Left lung (tissue), 4 donors: ENCODE measurements at regions not wholly inside any gene's neighbourhood (a gene's known extent, or its start where the extent isn't known, plus 50 kb on each side); places are given as distances from the start of the nearest gene placed in this dataset.
A peak's percentile ranks its signal among the peaks of the same experiment; 100 is the strongest.
"Not testable (repeated sequence)": the region's sequence is repeated elsewhere in the genome, so short reads cannot be mapped to it uniquely, and the experiment has no call there.

Experiments
- ATAC-seq: fragments of 200-7000 bp; cut with Tn5 transposase; one replicate; pipeline ENCODE4 v1.9.1; 2020; ENCODE audit warnings: moderate library complexity
- DNase-seq, 4 donors: peaks; one replicate each; pipeline ENCODE4 v3.0.0-alpha.2; 2013 to 2020
- H3K27ac ChIP-seq, 2 donors: fragments of 200-600 bp; sonication (generic) in 1 of 2; one replicate each; pipeline versions ENCODE4 v1.5.0 to v1.8.0; 2020 to 2021
- H3K27me3 ChIP-seq, 2 donors: fragments of 200-600 bp; sonication (generic) in 1 of 2; one replicate each; pipeline versions ENCODE4 v1.5.0 to v1.8.0; 2020 to 2021
- H3K36me3 ChIP-seq, 2 donors: fragments of 200-600 bp; sonication (generic) in 1 of 2; one replicate each; pipeline versions ENCODE4 v1.5.0 to v1.8.0; 2020 to 2021
- H3K4me1 ChIP-seq, 2 donors: fragments of 200-600 bp; one replicate each; pipeline ENCODE4 v1.8.0; 2021
- H3K4me3 ChIP-seq, 2 donors: fragments of 200-600 bp; sonication (generic) in 1 of 2; one replicate each; pipeline versions ENCODE4 v1.5.0 to v1.8.0; 2020 to 2021; ENCODE audit warnings: mild to moderate bottlenecking in 1 of 2
- H3K9me3 ChIP-seq, 2 donors: fragments of 200-600 bp; sonication (generic) in 1 of 2; one replicate each; pipeline versions ENCODE4 v1.5.0 to v1.8.0; 2020 to 2021
- intact Hi-C, 2 donors: fragments of 100-400 bp; cut with DNase I; formaldehyde crosslinking; loops; one replicate each; pipeline versions ENCODE4 v1.11.2 to v1.14.2; 2022
- TF ChIP-seq, protein P1 (sequence below), 2 donors: fragments of 200-600 bp; sonication (generic) in 1 of 2; IDR thresholded peaks; one replicate each; pipeline versions ENCODE4 v1.5.0 to v1.8.0; 2021; ENCODE audit warnings: antibody characterized with exemption in 2 of 2
- donor health status: DM: no; HTN: yes; CAD: no.
- donor health status: DM: no; HTN: no; CAD: no.

DNA sequence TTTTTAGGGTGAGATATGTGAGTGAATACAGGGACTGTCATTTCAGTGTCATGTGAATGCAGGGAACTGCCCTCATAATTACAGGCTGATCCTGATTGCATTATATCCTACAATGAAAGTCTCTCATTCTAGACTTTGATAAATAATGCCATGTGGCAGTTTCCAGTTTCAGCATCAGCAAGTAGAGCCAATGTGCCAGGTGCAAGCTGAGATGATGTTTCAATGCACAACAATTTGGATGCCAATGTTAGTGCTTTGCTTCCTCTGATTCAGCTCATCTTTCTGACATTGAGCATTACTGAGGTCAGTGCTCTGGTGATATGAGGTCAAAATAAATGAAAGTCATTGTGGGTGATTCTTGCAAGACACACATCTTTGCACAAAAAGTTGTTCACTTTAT is 63.7 kb upstream of the TFPI start:
- Histone ChIP-seq H3K27ac (no peak overlapping the region), H3K4me3 (no peak overlapping the region), H3K27me3 (no peaks in the 10 kb centered on the region), H3K4me1 (no peaks in the 10 kb centered on the region), H3K9me3 (no peaks in the 10 kb centered on the region), H3K36me3 (no peaks in the 10 kb centered on the region)
- ATAC-seq (no peak), DNase-seq (no peak)
- TF ChIP-seq, protein P1, sequence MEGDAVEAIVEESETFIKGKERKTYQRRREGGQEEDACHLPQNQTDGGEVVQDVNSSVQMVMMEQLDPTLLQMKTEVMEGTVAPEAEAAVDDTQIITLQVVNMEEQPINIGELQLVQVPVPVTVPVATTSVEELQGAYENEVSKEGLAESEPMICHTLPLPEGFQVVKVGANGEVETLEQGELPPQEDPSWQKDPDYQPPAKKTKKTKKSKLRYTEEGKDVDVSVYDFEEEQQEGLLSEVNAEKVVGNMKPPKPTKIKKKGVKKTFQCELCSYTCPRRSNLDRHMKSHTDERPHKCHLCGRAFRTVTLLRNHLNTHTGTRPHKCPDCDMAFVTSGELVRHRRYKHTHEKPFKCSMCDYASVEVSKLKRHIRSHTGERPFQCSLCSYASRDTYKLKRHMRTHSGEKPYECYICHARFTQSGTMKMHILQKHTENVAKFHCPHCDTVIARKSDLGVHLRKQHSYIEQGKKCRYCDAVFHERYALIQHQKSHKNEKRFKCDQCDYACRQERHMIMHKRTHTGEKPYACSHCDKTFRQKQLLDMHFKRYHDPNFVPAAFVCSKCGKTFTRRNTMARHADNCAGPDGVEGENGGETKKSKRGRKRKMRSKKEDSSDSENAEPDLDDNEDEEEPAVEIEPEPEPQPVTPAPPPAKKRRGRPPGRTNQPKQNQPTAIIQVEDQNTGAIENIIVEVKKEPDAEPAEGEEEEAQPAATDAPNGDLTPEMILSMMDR (IDR thresholded peaks at IDR 0.05): no peak
- intact Hi-C loops: no loop called here

DNA sequence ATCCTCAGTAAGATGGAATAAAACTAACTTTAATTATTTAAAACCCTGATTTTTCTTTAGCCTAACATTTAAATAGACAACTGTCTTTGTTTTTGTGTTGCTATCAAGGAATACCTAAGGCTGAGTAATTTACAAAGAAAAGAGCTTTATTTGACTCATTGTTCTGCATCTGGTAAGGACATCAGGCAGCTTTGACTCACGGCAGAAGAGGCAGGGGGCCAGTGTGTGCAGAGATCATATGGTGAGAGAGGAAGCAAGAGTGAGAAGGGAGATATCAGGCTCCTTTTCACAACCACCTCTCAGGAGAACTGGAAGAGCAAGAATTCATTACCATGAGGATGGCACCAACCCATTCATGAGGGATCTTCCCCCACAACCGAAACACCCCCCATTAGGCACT is 64.6 kb upstream of the TFPI start:
- Histone ChIP-seq H3K36me3 (no peaks in the 10 kb centered on the region), H3K4me3 (no peak overlapping the region), H3K9me3 (no peaks in the 10 kb centered on the region), H3K27ac (no peak overlapping the region), H3K4me1 (no peaks in the 10 kb centered on the region), H3K27me3 (no peaks in the 10 kb centered on the region)
- DNase-seq: no peak
- intact Hi-C loops: no loop called here
- TF ChIP-seq, protein P1 (IDR thresholded peaks at IDR 0.05): no peak
- ATAC-seq: no peak

DNA sequence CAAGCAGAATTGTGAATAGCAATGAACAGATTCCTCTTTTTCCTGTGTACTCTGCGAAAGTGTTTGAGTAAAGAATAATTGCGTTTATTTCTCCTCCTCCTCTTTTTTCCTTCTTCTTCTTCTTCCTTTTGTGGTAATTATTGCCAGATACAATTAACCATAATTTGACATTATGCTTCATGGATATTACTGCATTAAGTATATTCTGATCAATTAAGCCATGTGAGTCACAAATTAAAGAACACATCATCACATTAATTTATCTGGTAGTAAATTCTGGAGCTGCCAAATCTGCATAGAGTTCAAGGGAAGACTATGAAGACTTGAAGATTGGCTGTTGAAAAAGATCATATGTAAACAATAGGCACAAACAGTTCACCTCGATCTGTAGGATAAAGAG is 72.9 kb upstream of the TFPI start:
- Histone ChIP-seq H3K27me3 (no peaks in the 10 kb centered on the region), H3K36me3 (no peaks in the 10 kb centered on the region), H3K4me1 (no peaks in the 10 kb centered on the region), H3K9me3 (peaks cover 0 to 12% of the 10 kb centered on the region in 2 donors), H3K27ac (no peak overlapping the region), H3K4me3 (no peak overlapping the region)
- DNase-seq: no peak
- no peak for ATAC-seq
- intact Hi-C loops: no loop called here
- TF ChIP-seq, protein P1 (IDR thresholded peaks at IDR 0.05): no peak

DNA sequence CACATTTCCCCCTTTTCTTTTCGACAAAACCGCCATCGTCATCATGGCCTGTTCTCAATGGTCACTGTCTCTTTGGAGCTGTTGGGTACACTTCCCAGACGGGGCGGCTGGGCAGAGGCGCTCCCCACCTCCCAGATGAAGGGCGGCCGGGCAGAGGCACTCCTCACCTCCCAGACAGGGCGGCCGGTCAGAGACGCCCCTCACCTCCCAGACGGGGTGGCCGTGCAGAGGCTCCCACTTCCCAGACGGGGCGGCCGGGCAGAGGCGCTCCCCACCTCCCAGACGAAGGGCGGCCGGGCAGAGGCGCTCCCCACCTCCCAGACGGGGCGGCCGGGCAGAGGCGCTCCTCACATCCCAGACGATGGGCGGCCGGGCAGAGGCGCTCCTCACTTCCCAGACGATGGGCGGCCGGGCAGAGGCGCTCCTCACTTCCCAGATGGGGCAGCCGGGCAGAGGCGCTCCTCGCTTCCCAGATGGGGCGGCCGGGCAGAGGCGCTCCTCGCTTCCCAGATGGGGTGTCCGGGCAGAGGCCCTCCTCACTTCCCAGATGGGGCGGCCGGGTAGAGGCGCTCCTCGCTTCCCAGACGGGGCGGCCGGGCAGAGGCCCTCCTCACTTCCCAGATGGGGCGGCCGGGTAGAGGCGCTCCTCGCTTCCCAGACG is 82.6 kb upstream of the TFPI start:
- intact Hi-C loops, DNase-seq, H3K4me1 ChIP-seq, H3K27me3 ChIP-seq, ATAC-seq, H3K4me3 ChIP-seq, H3K27ac ChIP-seq, H3K9me3 ChIP-seq, H3K36me3 ChIP-seq: not testable (repeated sequence)

DNA sequence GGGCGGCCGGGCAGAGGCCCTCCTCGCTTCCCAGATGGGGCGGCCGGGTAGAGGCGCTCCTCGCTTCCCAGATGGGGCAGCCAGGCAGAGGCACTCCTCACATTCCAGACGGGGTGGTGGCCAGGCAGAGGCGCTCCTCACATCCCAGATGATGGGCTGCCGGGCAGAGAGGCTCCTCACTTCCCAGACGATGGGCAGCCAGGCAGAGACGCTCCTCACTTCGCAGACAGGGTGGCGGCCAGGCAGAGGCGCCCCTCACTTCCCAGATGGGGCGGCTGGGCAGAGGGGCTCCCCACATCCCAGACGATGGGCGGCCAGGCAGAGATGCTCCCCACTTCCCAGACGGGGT is 83.1 kb upstream of the TFPI start:
- ATAC-seq, H3K36me3 ChIP-seq, H3K4me3 ChIP-seq, DNase-seq, H3K27me3 ChIP-seq, intact Hi-C loops, H3K9me3 ChIP-seq, H3K27ac ChIP-seq, H3K4me1 ChIP-seq: not testable (repeated sequence)

DNA sequence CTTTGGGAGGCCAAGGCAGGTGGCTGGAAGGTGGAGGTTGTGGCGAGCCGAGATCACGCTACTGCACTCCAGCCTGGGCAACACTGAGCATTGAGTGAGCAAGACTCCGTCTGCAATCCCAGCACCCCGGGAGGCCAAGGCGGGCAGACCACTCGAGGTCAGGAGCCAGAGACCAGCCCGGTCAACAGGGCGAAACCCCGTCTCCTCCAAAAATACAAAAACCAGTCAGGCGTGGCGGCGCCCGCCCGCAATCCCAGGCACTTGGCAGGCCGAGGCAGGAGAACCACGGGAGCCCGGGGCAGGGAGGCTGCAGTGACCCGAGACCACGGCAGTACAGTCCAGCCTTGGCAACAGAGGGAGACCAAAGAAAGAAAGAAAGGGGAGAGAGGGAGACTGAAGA is 83.5 kb upstream of the TFPI start:
- H3K9me3 ChIP-seq, H3K27me3 ChIP-seq, H3K27ac ChIP-seq, H3K4me1 ChIP-seq, intact Hi-C loops, ATAC-seq, H3K4me3 ChIP-seq, H3K36me3 ChIP-seq: not testable (repeated sequence)
- peak in 1 of 4 donors; percentile 74 for DNase-seq

DNA sequence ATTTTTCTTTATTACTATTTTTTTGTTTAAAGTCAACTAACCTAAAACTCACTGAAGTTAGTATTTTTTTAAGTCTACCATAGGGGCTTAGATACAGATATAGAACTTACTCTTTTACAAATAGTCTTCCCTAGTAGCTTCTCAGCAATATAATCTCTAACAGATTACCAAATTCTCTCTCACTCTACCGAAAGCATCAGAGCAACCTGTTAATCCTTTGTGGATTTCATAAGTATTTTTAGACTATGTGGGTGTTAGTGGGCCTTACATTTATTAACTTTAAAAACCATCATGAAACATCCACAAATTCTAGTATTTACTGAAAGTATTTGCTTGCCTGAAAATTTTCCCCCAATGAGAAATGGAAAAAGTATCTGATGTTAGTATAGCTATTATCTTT is 84.6 kb upstream of the TFPI start:
- ATAC-seq: no peak
- intact Hi-C loops: no loop called here
- H3K36me3 ChIP-seq: no peaks in the 10 kb centered on the region
- H3K27ac ChIP-seq: no peak overlapping the region
- no peak overlapping the region for H3K4me3 ChIP-seq
- TF ChIP-seq, protein P1 (IDR thresholded peaks at IDR 0.05): no peak
- H3K4me1 ChIP-seq: no peaks in the 10 kb centered on the region
- DNase-seq: no peak
- H3K27me3 ChIP-seq: no peaks in the 10 kb centered on the region
- peaks cover 0 to 2% of the 10 kb centered on the region in 2 donors for H3K9me3 ChIP-seq
